ENCODE measurements at regions not wholly inside any gene's neighbourhood (a gene's known extent, or its start where the extent isn't known, plus 50 kb on each side); places are given as distances from the start of the nearest gene placed in this dataset.
A peak's percentile ranks its signal among the peaks of the same experiment; 100 is the strongest.

GRCh38 chr7:130822642-130823041, 88.6 kb upstream of the KLF14 start:
- no peak overlapping the region for H3K27ac ChIP-seq (ENCODE audit: extremely low read depth, low read depth, low read length)
- H3K9me3 ChIP-seq (ENCODE audit: control insufficient read depth, insufficient read depth, low read depth, low read length), result no peaks in the 10 kb centered on the region
- H3K4me1 ChIP-seq (ENCODE audit: control insufficient read depth, insufficient read depth, low read length), result no peaks in the 10 kb centered on the region
- no peaks in the 10 kb centered on the region for H3K36me3 ChIP-seq (ENCODE audit: control insufficient read depth in 2 of 2, insufficient read depth in 1 of 2, low read length in 2 of 2)
- ChIA-PET POLR2A (no interaction called here), CTCF (interaction anchor here (1.0 to 1.5 kb wide), 2 partner anchors 9 to 750 kb away, joined by 4 read pairs; no protein-coding TSS in a partner anchor)
- TF ChIP-seq PRDM1 (tag by site-specific recombination; IDR thresholded peaks at IDR 0.05) (0 out of 2 replicates have a peak, but pooled peaks have one; percentile 8), ZNF148 (tag by site-specific recombination; IDR thresholded peaks at IDR 0.05; ENCODE audit: borderline replicate concordance) (no peak)
- H3K4me3 ChIP-seq (ENCODE audit: low read depth, low read length), result no peak overlapping the region

- H3K27ac ChIP-seq (ENCODE audit: extremely low read depth, low read depth, low read length), result no peak overlapping the region
- H3K4me3 ChIP-seq (ENCODE audit: low read depth, low read length), result no peak overlapping the region
- H3K4me1 ChIP-seq (ENCODE audit: control insufficient read depth, insufficient read depth, low read length), result no peaks in the 10 kb centered on the region
- ChIA-PET CTCF (interaction anchor here (1.5 kb wide), 1 partner anchor 9 kb away, joined by 4 read pairs; no protein-coding TSS in a partner anchor), POLR2A (no interaction called here)
- peak; percentile 82 for TF ChIP-seq PRDM10 (tag by site-specific recombination; IDR thresholded peaks at IDR 0.05)
- TF ChIP-seq ZNF610 (tag by site-specific recombination; IDR thresholded peaks at IDR 0.05; ENCODE audit: borderline replicate concordance), result no peak
- no peak for TF ChIP-seq ZNF544 (tag by site-specific recombination; IDR thresholded peaks at IDR 0.05)
- no peak for TF ChIP-seq ZNF530 (tag by site-specific recombination; IDR thresholded peaks at IDR 0.05; ENCODE audit: low read depth)
- no peak for TF ChIP-seq ZBTB26 (tag by site-specific recombination; optimal IDR thresholded peaks at IDR 0.05)
- TF ChIP-seq ZNF184 (tag by site-specific recombination; IDR thresholded peaks at IDR 0.05), result no peak
- no peak for TF ChIP-seq BCL11A (tag by site-specific recombination; IDR thresholded peaks at IDR 0.05; ENCODE audit: low read depth)
- TF ChIP-seq ZSCAN30 (tag by site-specific recombination; IDR thresholded peaks at IDR 0.05), result no peak
- TF ChIP-seq ZNF596 (tag by site-specific recombination; IDR thresholded peaks at IDR 0.05), result no peak
- no peak for TF ChIP-seq ZNF48 (tag by site-specific recombination; IDR thresholded peaks at IDR 0.05)
- no peak for TF ChIP-seq GLI2 (tag by site-specific recombination; IDR thresholded peaks at IDR 0.05; ENCODE audit: borderline replicate concordance, low read depth)
- TF ChIP-seq OSR2 (tag by site-specific recombination; IDR thresholded peaks at IDR 0.05), result no peak
- 0 out of 2 replicates have a peak, but pooled peaks have one; percentile 15 for TF ChIP-seq ZBTB21 (tag by site-specific recombination; IDR thresholded peaks at IDR 0.05)
- TF ChIP-seq REPIN1 (tag by site-specific recombination; IDR thresholded peaks at IDR 0.05; ENCODE audit: low read depth), result no peak
- no peak for TF ChIP-seq TRIM28 (IDR thresholded peaks at IDR 0.05; ENCODE audit: borderline replicate concordance, low read length)
- TF ChIP-seq HIC1 (tag by site-specific recombination; IDR thresholded peaks at IDR 0.05), result no peak
- no peak for TF ChIP-seq ZNF514 (tag by site-specific recombination; IDR thresholded peaks at IDR 0.05)
- no peak for TF ChIP-seq SCRT2 (tag by site-specific recombination; IDR thresholded peaks at IDR 0.05)
- H3K9me3 ChIP-seq (ENCODE audit: control insufficient read depth, insufficient read depth, low read depth, low read length), result no peaks in the 10 kb centered on the region
- H3K36me3 ChIP-seq (ENCODE audit: control insufficient read depth in 2 of 2, insufficient read depth in 1 of 2, low read length in 2 of 2), result no peaks in the 10 kb centered on the region
Observed at GRCh38 chr7:130823060-130823459, 89.1 kb upstream of the KLF14 start.

All from HEK293 (cell line).